ENCODE measurements at regions not wholly inside any gene's neighbourhood (a gene's known extent, or its start where the extent isn't known, plus 50 kb on each side); places are given as distances from the start of the nearest gene placed in this dataset.
"Not testable (repeated sequence)": the region's sequence is repeated elsewhere in the genome, so short reads cannot be mapped to it uniquely, and the experiment has no call there.

GRCh38 chr3:106067711-106068110, 198.9 kb upstream of the CBLB start:
- TF ChIP-seq CTCF (IDR thresholded peaks at IDR 0.05): no peak
- TF ChIP-seq ZFX (IDR thresholded peaks at IDR 0.05; ENCODE audit: borderline replicate concordance): no peak
- H3K27ac ChIP-seq: no peak overlapping the region

- H3K27ac ChIP-seq: no peak overlapping the region
- TF ChIP-seq ZFX (IDR thresholded peaks at IDR 0.05; ENCODE audit: borderline replicate concordance) (no peak), CTCF (IDR thresholded peaks at IDR 0.05) (no peak)
These were observed 199.6 kb upstream of the CBLB start for GRCh38 chr3:106068381-106068780.

- no peak overlapping the region for H3K27ac ChIP-seq
- no peak for TF ChIP-seq ZFX (IDR thresholded peaks at IDR 0.05; ENCODE audit: borderline replicate concordance)
- TF ChIP-seq CTCF (IDR thresholded peaks at IDR 0.05): no peak
These were observed 200.0 kb upstream of the CBLB start for GRCh38 chr3:106068795-106069194.

- TF ChIP-seq ZFX (IDR thresholded peaks at IDR 0.05; ENCODE audit: borderline replicate concordance): no peak
- TF ChIP-seq CTCF (IDR thresholded peaks at IDR 0.05): no peak
- no peak overlapping the region for H3K27ac ChIP-seq
These were observed 201.4 kb upstream of the CBLB start for GRCh38 chr3:106070187-106070586.

- H3K27ac ChIP-seq: no peak overlapping the region
- TF ChIP-seq CTCF (IDR thresholded peaks at IDR 0.05) (no peak), ZFX (IDR thresholded peaks at IDR 0.05; ENCODE audit: borderline replicate concordance) (no peak)
These were observed 202.5 kb upstream of the CBLB start for GRCh38 chr3:106071306-106071705.

- not testable (repeated sequence) for H3K27ac ChIP-seq
These were observed 203.8 kb upstream of the CBLB start for GRCh38 chr3:106072596-106072995.

GRCh38 chr3:106073806-106074205, 205.0 kb upstream of the CBLB start:
- not testable (repeated sequence) for H3K27ac ChIP-seq

GRCh38 chr3:106075731-106076130, 206.9 kb upstream of the CBLB start:
- not testable (repeated sequence) for H3K27ac ChIP-seq

GRCh38 chr3:106078635-106079034, 209.8 kb upstream of the CBLB start:
- no peak for TF ChIP-seq ZFX (IDR thresholded peaks at IDR 0.05; ENCODE audit: borderline replicate concordance)
- no peak for TF ChIP-seq CTCF (IDR thresholded peaks at IDR 0.05)
- no peak overlapping the region for H3K27ac ChIP-seq

Data from 22Rv1 (cell line).